Testis (tissue), 2 donors: ENCODE measurements at regions not wholly inside any gene's neighbourhood (a gene's known extent, or its start where the extent isn't known, plus 50 kb on each side); places are given as distances from the start of the nearest gene placed in this dataset.
A peak's percentile ranks its signal among the peaks of the same experiment; 100 is the strongest.

Source experiments
- DNase-seq: peaks from one replicate; pipeline ENCODE4 v3.0.0-alpha.2; 2019
- H3K27ac ChIP-seq, 2 donors: fragments of 200-600 bp; sonication (generic); one replicate each; pipeline ENCODE4 v1.5.1; 2019
- H3K27me3 ChIP-seq: fragments of 200-600 bp; sonication (generic); one replicate; pipeline ENCODE4 v1.5.1; 2019
- H3K36me3 ChIP-seq: fragments of 200-600 bp; sonication (generic); one replicate; pipeline ENCODE4 v1.5.1; 2017; ENCODE audit warnings: low read depth; ENCODE audit errors: missing control alignments
- H3K4me1 ChIP-seq: fragments of 200-600 bp; sonication (generic); one replicate; pipeline ENCODE4 v1.5.1; 2019
- H3K4me3 ChIP-seq, 2 donors: fragments of 200-600 bp; sonication (generic); one replicate each; pipeline ENCODE4 v1.5.1; 2017 to 2019
- H3K9me3 ChIP-seq: fragments of 200-600 bp; sonication (generic); one replicate; pipeline ENCODE4 v1.5.1; 2017
- CTCF ChIP-seq, 3 experiments: fragments of 450-650 bp in 2 of 3; fragments of 200-600 bp in 1 of 3; sonication (generic) in 1 of 3; IDR thresholded peaks; one replicate each; pipeline ENCODE4 v1.5.1; 2016 to 2019; ENCODE audit warnings: antibody characterized with exemption in 3 of 3, mild to moderate bottlenecking in 2 of 3, moderate library complexity in 1 of 3
- POLR2A ChIP-seq: fragments of 450-650 bp; IDR thresholded peaks from one replicate; pipeline ENCODE4 v1.6.1; 2017; ENCODE audit warnings: antibody characterized with exemption, mild to moderate bottlenecking, moderate library complexity
- WGBS, 2 donors: methylation state at CpG; one replicate each; pipeline ENCODE4 v1.1.5; 2018; 5-methylcytosine and 5-hydroxymethylcytosine counted together
- intact Hi-C: fragments of 100-400 bp; cut with DNase I; formaldehyde crosslinking; loops from one replicate; pipeline ENCODE4 v1.15.1; 2023; ENCODE audit warnings: low total_unique reads

- intact Hi-C loops: no loop called here
- Histone ChIP-seq H3K9me3 (no peaks in the 10 kb centered on the region), H3K27me3 (no peaks in the 10 kb centered on the region), H3K36me3 (no peaks in the 10 kb centered on the region), H3K27ac (peak overlapping the region in 1 of 2 donors; percentile 45), H3K4me3 (no peak overlapping the region), H3K4me1 (peaks cover 31% of the 10 kb centered on the region)
- DNase-seq: no peak
- WGBS, 2 donors: 83 to 91% methylated on average over 10 to 11 of the region's 11 CpGs
- TF ChIP-seq POLR2A (no peak), CTCF (IDR thresholded peaks at IDR 0.05) (no peak)
Observed at GRCh38 chr2:120465012-120465700, 119.2 kb downstream of the INHBB start.

- TF ChIP-seq POLR2A: no peak
- no peak for TF ChIP-seq CTCF (IDR thresholded peaks at IDR 0.05)
- H3K27ac ChIP-seq: peak overlapping the region in 1 of 2 donors; percentile 45
- H3K4me1 ChIP-seq: peaks cover 31% of the 10 kb centered on the region
- H3K4me3 ChIP-seq: no peak overlapping the region
- H3K9me3 ChIP-seq: no peaks in the 10 kb centered on the region
- intact Hi-C loops: no loop called here
- 35 to 67% methylated on average over 5 to 6 of the region's 6 CpGs for WGBS, 2 donors
- no peak for DNase-seq
- no peaks in the 10 kb centered on the region for H3K27me3 ChIP-seq
- no peaks in the 10 kb centered on the region for H3K36me3 ChIP-seq
Observed at GRCh38 chr2:120465701-120465988, 119.7 kb downstream of the INHBB start.

GRCh38 chr2:120465989-120466703 is 120.2 kb downstream of the INHBB start:
- 31 to 60% methylated on average over 12 to 25 of the region's 25 CpGs for WGBS, 2 donors
- Histone ChIP-seq H3K27ac (peak overlapping the region; percentile 42 to 45), H3K4me3 (no peak overlapping the region), H3K36me3 (no peaks in the 10 kb centered on the region), H3K4me1 (peaks cover 31% of the 10 kb centered on the region), H3K9me3 (no peaks in the 10 kb centered on the region), H3K27me3 (no peaks in the 10 kb centered on the region)
- intact Hi-C loops: no loop called here
- DNase-seq: peak; percentile 54
- TF ChIP-seq CTCF (IDR thresholded peaks at IDR 0.05) (no peak), POLR2A (no peak)

- Histone ChIP-seq H3K36me3 (no peaks in the 10 kb centered on the region), H3K27ac (peak overlapping the region; percentile 42 to 45), H3K4me1 (peaks cover 31% of the 10 kb centered on the region), H3K4me3 (no peak overlapping the region), H3K27me3 (no peaks in the 10 kb centered on the region), H3K9me3 (no peaks in the 10 kb centered on the region)
- no peak for DNase-seq
- WGBS, 2 donors: 73 to 82% methylated on average over 2 of the region's 2 CpGs
- intact Hi-C loops: no loop called here
- no peak for TF ChIP-seq POLR2A
- TF ChIP-seq CTCF (IDR thresholded peaks at IDR 0.05): no peak
Observed at GRCh38 chr2:120466704-120467054, 120.7 kb downstream of the INHBB start.

GRCh38 chr2:120468136-120468535 is 122.2 kb downstream of the INHBB start:
- Histone ChIP-seq H3K27me3 (no peaks in the 10 kb centered on the region), H3K4me1 (peaks cover 31% of the 10 kb centered on the region), H3K36me3 (no peaks in the 10 kb centered on the region), H3K9me3 (no peaks in the 10 kb centered on the region), H3K4me3 (no peak overlapping the region), H3K27ac (no peak overlapping the region)
- intact Hi-C loops: no loop called here
- no peak for DNase-seq
- TF ChIP-seq CTCF (IDR thresholded peaks at IDR 0.05) (no peak), POLR2A (no peak)
- 84 to 86% methylated on average over 6 of the region's 6 CpGs for WGBS, 2 donors
